HFF-Myc (cell line): ENCODE measurements at regions not wholly inside any gene's neighbourhood (a gene's known extent, or its start where the extent isn't known, plus 50 kb on each side); places are given as distances from the start of the nearest gene placed in this dataset.
"Not testable (repeated sequence)": the region's sequence is repeated elsewhere in the genome, so short reads cannot be mapped to it uniquely, and the experiment has no call there.

Experiments used
- DNase-seq: peaks from one replicate; pipeline ENCODE4 v3.0.0-alpha.2; 2011; ENCODE audit warnings: low read depth; ENCODE audit errors: extremely low read depth
- H3K4me3 ChIP-seq: replicated peaks from 2 replicates; pipeline ENCODE4 v1.5.1; 2011; ENCODE audit warnings: low read depth, mild to moderate bottlenecking, control low read depth, low read length
- CTCF ChIP-seq: IDR thresholded peaks from 2 replicates; pipeline ENCODE4 v1.5.1; 2012; ENCODE audit warnings: mild to moderate bottlenecking, low read depth, low read length, control low read depth; ENCODE audit errors: missing control alignments

DNA sequence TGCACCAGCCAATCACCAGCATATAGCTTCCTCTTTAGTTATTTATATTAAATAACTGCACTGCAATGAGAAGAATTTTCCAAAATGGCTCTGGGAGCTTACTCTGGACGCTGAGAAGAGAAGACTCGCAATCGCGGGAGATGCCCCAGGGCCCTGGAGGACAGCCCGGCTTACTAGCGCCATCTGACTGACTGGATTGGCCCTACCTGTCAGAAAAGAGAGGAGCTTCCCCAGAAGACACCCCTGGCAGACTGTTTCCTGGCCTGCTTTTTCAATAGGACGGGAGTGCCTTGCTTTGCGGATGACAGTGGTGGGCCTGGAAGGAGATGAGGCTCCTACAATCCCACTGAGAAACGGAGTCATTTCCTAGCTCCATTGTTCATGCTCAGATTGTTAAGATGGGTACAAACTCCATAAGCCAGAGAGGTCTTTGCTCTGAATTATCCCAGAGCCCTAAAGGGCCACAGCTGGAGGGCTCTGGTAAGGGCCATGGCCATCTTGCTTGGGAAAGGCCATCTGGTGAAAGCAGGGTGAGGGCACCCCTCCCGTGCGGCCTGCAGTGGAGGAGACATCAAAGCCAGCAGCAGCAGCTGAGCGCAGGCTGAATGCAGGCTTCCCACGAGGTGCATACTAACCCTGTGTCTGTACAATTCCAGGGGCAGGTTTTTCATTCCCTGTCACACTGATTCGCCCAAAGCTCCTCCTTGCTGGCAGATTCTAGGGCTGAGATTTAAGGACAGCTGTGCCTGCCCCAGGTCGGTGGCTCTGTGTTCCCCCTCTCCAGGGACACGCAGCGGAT lies 92.1 kb downstream of the GALR1 start:
- no peak overlapping the region for H3K4me3 ChIP-seq
- no peak for TF ChIP-seq CTCF
- DNase-seq, result no peak

DNA sequence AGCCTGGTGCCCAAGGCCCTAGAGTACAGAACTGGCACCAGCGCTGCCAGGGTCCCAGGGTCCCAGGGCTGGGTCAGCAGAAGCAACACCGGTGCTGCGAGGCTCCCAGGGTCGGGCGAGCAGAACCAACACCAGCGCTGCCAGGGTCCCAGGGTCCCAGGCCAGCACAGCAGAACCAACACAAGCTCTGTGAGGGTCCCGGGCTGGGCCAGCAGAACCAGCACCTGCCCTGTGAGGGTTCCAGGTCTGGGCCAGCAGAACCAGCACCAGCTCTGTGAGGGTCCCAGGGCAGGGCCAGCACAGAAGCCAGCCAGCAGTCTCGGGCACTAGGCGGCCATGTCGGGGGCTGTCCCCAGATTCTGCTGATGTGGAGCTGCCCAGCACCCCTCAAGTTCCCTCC lies 93.1 kb downstream of the GALR1 start:
- H3K4me3 ChIP-seq, result no peak overlapping the region
- no peak for DNase-seq
- TF ChIP-seq CTCF, result no peak

DNA sequence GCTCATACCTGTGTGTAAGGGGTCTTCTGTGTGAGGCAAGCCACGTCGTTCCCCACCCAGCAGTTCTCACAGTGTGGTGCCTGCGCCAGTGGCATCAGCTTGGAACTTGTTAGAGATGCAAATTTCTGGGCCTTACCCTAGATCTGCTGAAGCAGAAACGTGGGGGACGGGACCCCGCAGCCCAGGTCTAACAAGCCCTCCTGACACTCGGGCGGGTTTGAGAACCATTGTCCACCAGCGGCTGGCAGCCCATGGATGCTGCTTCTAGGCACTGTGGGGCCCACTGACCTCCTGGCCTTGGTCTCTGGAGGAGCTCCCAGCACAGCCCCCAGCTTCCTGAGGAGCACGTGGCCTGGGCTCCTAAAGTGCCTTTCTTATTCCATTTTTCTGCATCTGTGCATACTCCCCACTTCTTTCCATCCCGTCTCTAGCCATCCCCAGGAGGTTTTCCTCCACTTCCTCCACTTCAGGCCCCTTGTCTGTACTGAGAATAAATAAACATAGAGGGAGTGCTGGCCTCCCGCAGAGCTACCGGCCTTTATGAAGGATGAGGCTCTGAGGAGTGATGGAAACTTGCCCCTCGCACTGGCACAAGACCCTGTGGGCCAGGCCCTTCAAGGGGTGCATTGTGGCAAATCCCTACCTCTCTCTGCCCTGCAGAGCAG lies 94.3 kb downstream of the GALR1 start:
- no peak for DNase-seq
- TF ChIP-seq CTCF, result no peak
- H3K4me3 ChIP-seq, result no peak overlapping the region

DNA sequence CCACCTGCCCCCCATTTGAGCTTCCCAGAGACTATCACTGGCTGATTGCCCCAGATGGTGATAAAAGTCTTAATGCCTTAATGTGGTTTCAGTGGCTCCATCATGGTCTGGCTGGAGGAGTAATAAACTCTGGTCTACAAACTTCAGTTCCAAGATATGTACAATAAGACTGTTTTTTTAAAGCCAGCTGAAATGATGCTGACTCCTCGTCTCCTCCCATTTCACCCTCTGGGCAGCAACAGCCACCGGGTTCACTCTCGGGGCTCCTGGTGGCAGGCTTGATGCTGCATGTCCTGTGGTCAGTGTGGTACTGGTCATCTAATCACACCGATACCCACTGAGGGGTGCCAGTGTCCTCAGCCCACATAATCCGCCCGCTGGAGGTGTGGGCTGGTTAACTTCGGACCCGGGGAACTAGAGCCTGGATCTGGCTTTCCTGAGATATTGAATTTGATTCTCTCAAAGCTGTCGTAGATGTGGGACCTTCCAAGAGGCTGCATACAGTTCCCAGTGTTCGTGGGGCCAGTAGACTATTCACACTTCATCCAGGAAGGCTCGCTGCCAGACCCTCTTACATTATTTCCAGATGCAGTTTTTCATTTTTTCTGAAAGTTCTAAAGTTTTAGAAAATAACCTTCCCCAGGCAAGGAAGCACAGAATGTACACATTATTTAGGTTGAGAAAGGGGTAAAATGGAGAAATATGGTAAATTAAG lies 95.3 kb downstream of the GALR1 start:
- DNase-seq, result no peak
- H3K4me3 ChIP-seq, result no peak overlapping the region
- no peak for TF ChIP-seq CTCF

DNA sequence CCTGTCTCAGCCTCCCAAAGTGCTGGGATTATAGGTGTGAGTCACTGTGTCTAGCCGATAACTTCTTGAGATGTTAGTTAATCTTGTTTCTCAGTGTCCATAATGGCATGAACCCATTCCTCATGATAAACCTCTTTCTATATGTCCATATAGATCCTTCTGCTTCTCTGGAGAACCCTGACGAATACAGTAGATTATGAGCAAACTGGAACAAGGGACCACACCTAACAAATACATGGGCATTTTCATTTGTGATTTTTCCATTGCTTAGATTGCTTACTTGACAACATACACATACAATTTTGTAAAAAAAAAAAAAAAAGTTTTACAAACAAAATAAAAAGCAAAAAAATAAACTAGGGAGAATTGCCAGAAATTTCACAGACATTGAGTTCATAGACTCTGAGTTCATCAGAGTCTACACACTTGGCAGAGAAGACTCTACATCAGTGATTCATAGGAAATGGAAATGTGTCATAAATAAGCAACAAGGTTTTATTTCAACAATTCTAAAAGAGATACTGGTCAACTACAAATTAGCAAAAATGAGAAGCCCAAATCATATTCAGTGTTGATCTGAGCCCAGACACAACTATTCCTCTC lies 96.7 kb downstream of the GALR1 start:
- no peak overlapping the region for H3K4me3 ChIP-seq
- DNase-seq, result no peak
- no peak for TF ChIP-seq CTCF

DNA sequence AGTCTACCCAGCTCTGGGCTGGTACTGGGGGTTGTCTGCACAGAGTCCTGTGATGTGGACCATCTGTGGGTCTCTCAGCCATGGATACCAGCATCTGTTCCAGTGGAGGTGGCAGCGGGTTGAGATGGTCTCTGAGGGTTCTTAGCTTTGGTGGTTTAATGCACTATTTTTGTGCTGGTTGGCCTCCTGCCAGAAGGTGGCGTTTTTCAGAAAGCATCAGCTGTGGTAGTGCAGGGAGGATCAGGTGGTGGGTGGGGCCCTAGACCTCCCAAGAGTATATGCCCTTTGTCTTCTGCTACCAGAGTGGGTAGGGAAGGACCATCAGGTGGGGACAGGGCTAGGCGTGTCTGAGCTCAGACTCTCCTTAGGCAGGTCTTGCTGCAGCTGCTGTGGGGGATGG lies 103.7 kb downstream of the GALR1 start:
- H3K4me3 ChIP-seq, DNase-seq: not testable (repeated sequence)
